ENCODE measurements at regions not wholly inside any gene's neighbourhood (a gene's known extent, or its start where the extent isn't known, plus 50 kb on each side); places are given as distances from the start of the nearest gene placed in this dataset.

- no peak for TF ChIP-seq E2F8 (IDR thresholded peaks at IDR 0.05; ENCODE audit: low read depth, partially characterized antibody)
Observed at GRCh38 chr15:35693886-35694285, 147.9 kb upstream of the DPH6 start (continued).

- Histone ChIP-seq H3K4me1 (replicated peaks in 1 of 2; ENCODE audit: control insufficient read depth in 2 of 2, insufficient read depth in 2 of 2, low read length in 2 of 2) (peaks cover 0 to 14% of the 10 kb centered on the region in 2 experiments; a peak in 3 of 5 replicates), H3K4me3 (no peak overlapping the region), H3K4me2 (ENCODE audit: insufficient read depth, low read length) (no peak overlapping the region), H3K9ac (ENCODE audit: insufficient read depth in 1 of 2, low read depth in 2 of 2, low read length in 2 of 2) (no peak overlapping the region), H3K27ac (ENCODE audit: extremely low read depth, low read depth, low read length) (no peak overlapping the region), H3K9me3 (replicated peaks; ENCODE audit: control insufficient read depth, insufficient read depth, low read depth, low read length) (no peaks in the 10 kb centered on the region), H2AFZ (ENCODE audit: low read depth, low read length) (no peak overlapping the region), H4K20me1 (replicated peaks; ENCODE audit: control insufficient read depth, insufficient read depth, low read length) (no peaks in the 10 kb centered on the region), H3K9me1 (ENCODE audit: control insufficient read depth, insufficient read depth, low read length) (no peaks in the 10 kb centered on the region), H3K27me3 (ENCODE audit: control insufficient read depth in 2 of 2, insufficient read depth in 2 of 2, low read length in 2 of 2) (no peaks in the 10 kb centered on the region), H3K79me2 (ENCODE audit: control insufficient read depth, insufficient read depth, low read length) (no peaks in the 10 kb centered on the region), H3K36me3 (ENCODE audit: control insufficient read depth, insufficient read depth, low read length) (no peaks in the 10 kb centered on the region)
- intact Hi-C loops (cut with micrococcal nuclease), result no loop called here
- FAIRE-seq, result no peak
- 56% methylated on average over 2 of the region's 2 CpGs for WGBS (ENCODE audit: insufficient coverage, low coverage, missing lambda C conversion rate)
- ATAC-seq, result no peak
- in situ Hi-C loops (cut with MboI), result no loop called here
- no TSS peak for BruUV-seq (replicated peaks)
- DNase-seq (ENCODE audit: extremely low read depth in 1 of 4, low spot score in 3 of 4), result no peak
- ChIA-PET POLR2A (interaction anchor here (2.1 kb wide), 1 partner anchor 11 kb away, joined by 5 read pairs; no protein-coding TSS in a partner anchor), CTCF (ENCODE audit: low intra/inter-chr PET ratio) (no interaction called here)
- no peak for TF ChIP-seq EP300 (IDR thresholded peaks at IDR 0.05; ENCODE audit: low read length)
- TF ChIP-seq EHMT2 (IDR thresholded peaks at IDR 0.05), result peak; percentile 45; the same call in 1 of the 2 replicates
- no peak for TF ChIP-seq E2F8 (IDR thresholded peaks at IDR 0.05; ENCODE audit: low read depth, partially characterized antibody)
- TF ChIP-seq ZHX1 (conservative IDR thresholded peaks at IDR 0.05; ENCODE audit: low read length), result no peak
Observed at GRCh38 chr15:35695003-35695402, 149.0 kb upstream of the DPH6 start.
